HUES64 (cell line): ENCODE measurements at regions not wholly inside any gene's neighbourhood (a gene's known extent, or its start where the extent isn't known, plus 50 kb on each side); places are given as distances from the start of the nearest gene placed in this dataset.

ENCODE experiments used
- H3K27ac ChIP-seq: 2 replicates; pipeline ENCODE4 v1.7.0; 2013; ENCODE audit warnings: low read depth, low read length, inconsistent platforms
- H3K27me3 ChIP-seq: 2 replicates; pipeline ENCODE4 v1.6.1; 2013; ENCODE audit warnings: mild to moderate bottlenecking, low read length; ENCODE audit not compliant: insufficient read depth
- H3K36me3 ChIP-seq: 2 replicates; pipeline ENCODE4 v1.6.1; 2013; ENCODE audit warnings: mild to moderate bottlenecking, low read length; ENCODE audit not compliant: insufficient read depth
- H3K4me1 ChIP-seq: 2 replicates; pipeline ENCODE4 v1.6.1; 2013; ENCODE audit warnings: mild to moderate bottlenecking, low read length, moderate library complexity; ENCODE audit not compliant: insufficient read depth
- H3K4me3 ChIP-seq: 2 replicates; pipeline ENCODE4 v1.5.1; 2013; ENCODE audit warnings: mild to moderate bottlenecking, low read length, moderate library complexity
- H3K9ac ChIP-seq: 2 replicates; pipeline ENCODE4 v1.6.1; 2013; ENCODE audit warnings: mild to moderate bottlenecking, low read depth, low read length
- H3K9me3 ChIP-seq: 2 replicates; pipeline ENCODE4 v1.6.1; 2013; ENCODE audit warnings: low read depth, low read length; ENCODE audit not compliant: insufficient read depth
- WGBS: fragments of 150-250, 120-280 bp; methylation state at CpG from one replicate; pipeline ENCODE4 v1.1.7; 2013; ENCODE audit warnings: missing lambda C conversion rate; 5-methylcytosine and 5-hydroxymethylcytosine counted together

GRCh38 chr5:155886311-155887031 lies 440.5 kb upstream of the SGCD start:
- 88% methylated on average over 13 of the region's 13 CpGs for WGBS

GRCh38 chr5:155895484-155895883 lies 431.5 kb upstream of the SGCD start:
- WGBS, result 86% methylated on average over 2 of the region's 2 CpGs
- Histone ChIP-seq H3K9me3 (no peaks in the 10 kb centered on the region), H3K9ac (no peak overlapping the region), H3K36me3 (no peaks in the 10 kb centered on the region), H3K27ac (no peak overlapping the region), H3K4me1 (no peaks in the 10 kb centered on the region), H3K27me3 (no peaks in the 10 kb centered on the region), H3K4me3 (no peak overlapping the region)

More at GRCh38 chr5:155886311-155887031, 440.5 kb upstream of the SGCD start:
- Histone ChIP-seq H3K9ac (no peak overlapping the region), H3K27ac (no peak overlapping the region), H3K4me1 (peaks cover 3% of the 10 kb centered on the region; the same call in 1 of the 2 replicates), H3K9me3 (no peaks in the 10 kb centered on the region), H3K4me3 (no peak overlapping the region), H3K36me3 (no peaks in the 10 kb centered on the region), H3K27me3 (no peaks in the 10 kb centered on the region)

- H3K4me3 ChIP-seq, result no peak overlapping the region
- no peaks in the 10 kb centered on the region for H3K27me3 ChIP-seq
- H3K9me3 ChIP-seq, result no peaks in the 10 kb centered on the region
- H3K9ac ChIP-seq, result no peak overlapping the region
- H3K27ac ChIP-seq, result no peak overlapping the region
- H3K36me3 ChIP-seq, result no peaks in the 10 kb centered on the region
- H3K4me1 ChIP-seq, result no peaks in the 10 kb centered on the region
- WGBS, result 81% methylated on average over 2 of the region's 3 CpGs
Observed at GRCh38 chr5:155897761-155898160, 429.2 kb upstream of the SGCD start.

GRCh38 chr5:155898284-155898683 lies 428.7 kb upstream of the SGCD start:
- no peak overlapping the region for H3K27ac ChIP-seq
- H3K9ac ChIP-seq, result no peak overlapping the region
- H3K4me3 ChIP-seq, result no peak overlapping the region

GRCh38 chr5:155903791-155904190 lies 423.2 kb upstream of the SGCD start:
- Histone ChIP-seq H3K4me1 (no peaks in the 10 kb centered on the region), H3K4me3 (no peak overlapping the region), H3K27ac (no peak overlapping the region), H3K9me3 (no peaks in the 10 kb centered on the region), H3K36me3 (no peaks in the 10 kb centered on the region), H3K27me3 (no peaks in the 10 kb centered on the region), H3K9ac (no peak overlapping the region)
- WGBS, result 90% methylated on average over 4 of the region's 4 CpGs

More at GRCh38 chr5:155898284-155898683, 428.7 kb upstream of the SGCD start:
- Histone ChIP-seq H3K36me3 (no peaks in the 10 kb centered on the region), H3K9me3 (no peaks in the 10 kb centered on the region), H3K27me3 (no peaks in the 10 kb centered on the region), H3K4me1 (no peaks in the 10 kb centered on the region)

- 90% methylated on average over 3 of the region's 3 CpGs for WGBS
- H3K27ac ChIP-seq, result no peak overlapping the region
- H3K4me1 ChIP-seq, result no peaks in the 10 kb centered on the region
- no peak overlapping the region for H3K9ac ChIP-seq
- H3K4me3 ChIP-seq, result no peak overlapping the region
- no peaks in the 10 kb centered on the region for H3K9me3 ChIP-seq
- no peaks in the 10 kb centered on the region for H3K36me3 ChIP-seq
- H3K27me3 ChIP-seq, result no peaks in the 10 kb centered on the region
Observed at GRCh38 chr5:155905364-155905763, 421.6 kb upstream of the SGCD start.

- no peaks in the 10 kb centered on the region for H3K27me3 ChIP-seq
- no peak overlapping the region for H3K9ac ChIP-seq
- no peaks in the 10 kb centered on the region for H3K9me3 ChIP-seq
- H3K4me3 ChIP-seq, result no peak overlapping the region
- H3K36me3 ChIP-seq, result no peaks in the 10 kb centered on the region
- no peaks in the 10 kb centered on the region for H3K4me1 ChIP-seq
- no peak overlapping the region for H3K27ac ChIP-seq
- WGBS, result 17% methylated on average over 1 of the region's 2 CpGs
Observed at GRCh38 chr5:155906046-155906445, 420.9 kb upstream of the SGCD start.

- WGBS, result 97% methylated on average over 5 of the region's 5 CpGs
- Histone ChIP-seq H3K27me3 (no peaks in the 10 kb centered on the region), H3K36me3 (no peaks in the 10 kb centered on the region), H3K4me3 (no peak overlapping the region), H3K9ac (no peak overlapping the region), H3K9me3 (no peaks in the 10 kb centered on the region), H3K4me1 (no peaks in the 10 kb centered on the region), H3K27ac (no peak overlapping the region)
Observed at GRCh38 chr5:155908543-155908942, 418.4 kb upstream of the SGCD start.

GRCh38 chr5:155912291-155912690 lies 414.7 kb upstream of the SGCD start:
- Histone ChIP-seq H3K4me1 (no peaks in the 10 kb centered on the region), H3K9me3 (no peaks in the 10 kb centered on the region), H3K27ac (no peak overlapping the region), H3K4me3 (no peak overlapping the region), H3K36me3 (no peaks in the 10 kb centered on the region), H3K27me3 (no peaks in the 10 kb centered on the region), H3K9ac (no peak overlapping the region)
- 99% methylated on average over 5 of the region's 5 CpGs for WGBS

GRCh38 chr5:155914766-155915165 lies 412.2 kb upstream of the SGCD start:
- H3K27ac ChIP-seq, result no peak overlapping the region
- H3K27me3 ChIP-seq, result no peaks in the 10 kb centered on the region
- H3K4me3 ChIP-seq, result no peak overlapping the region
- no peaks in the 10 kb centered on the region for H3K9me3 ChIP-seq
- H3K36me3 ChIP-seq, result no peaks in the 10 kb centered on the region
- H3K4me1 ChIP-seq, result no peaks in the 10 kb centered on the region
- no peak overlapping the region for H3K9ac ChIP-seq

GRCh38 chr5:155915601-155916000 lies 411.4 kb upstream of the SGCD start:
- Histone ChIP-seq H3K4me1 (no peaks in the 10 kb centered on the region), H3K27me3 (no peaks in the 10 kb centered on the region), H3K9ac (no peak overlapping the region), H3K9me3 (no peaks in the 10 kb centered on the region), H3K27ac (no peak overlapping the region), H3K36me3 (no peaks in the 10 kb centered on the region), H3K4me3 (no peak overlapping the region)
- WGBS, result 58% methylated on average over 3 of the region's 3 CpGs

GRCh38 chr5:155919126-155919525 lies 407.8 kb upstream of the SGCD start:
- Histone ChIP-seq H3K4me3 (no peak overlapping the region), H3K36me3 (no peaks in the 10 kb centered on the region), H3K27ac (no peak overlapping the region), H3K9ac (no peak overlapping the region), H3K9me3 (no peaks in the 10 kb centered on the region), H3K4me1 (peaks cover 7% of the 10 kb centered on the region), H3K27me3 (no peaks in the 10 kb centered on the region)
- 100% methylated on average over 2 of the region's 2 CpGs for WGBS
